Superior temporal gyrus (tissue), 1 donor: ENCODE measurements at regions not wholly inside any gene's neighbourhood (a gene's known extent, or its start where the extent isn't known, plus 50 kb on each side); places are given as distances from the start of the nearest gene placed in this dataset.

Experiments
- DNase-seq: peaks from one replicate; pipeline ENCODE4 v3.0.0-alpha.2; 2016; ENCODE audit errors: extremely low spot score

DNA sequence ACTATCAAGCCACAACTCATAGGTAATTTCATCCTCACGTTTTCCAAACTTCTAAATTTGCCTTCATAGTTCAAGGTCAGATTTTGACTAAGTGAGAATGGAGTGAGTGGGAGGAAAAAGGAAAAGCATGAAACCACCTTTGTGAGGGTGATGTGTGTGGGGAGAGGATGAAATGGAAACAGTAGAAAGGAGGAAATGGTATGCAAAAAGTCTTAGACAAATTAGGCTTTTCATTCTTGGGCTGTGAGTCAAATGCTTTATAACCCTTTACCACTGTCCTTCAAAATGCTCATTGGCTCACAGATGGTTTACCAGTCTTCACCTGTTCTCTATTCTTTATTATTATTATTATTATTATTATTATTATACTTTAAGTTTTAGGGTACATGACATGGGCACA is 127.2 kb downstream of the RAP2A start:
- no peak for DNase-seq

DNA sequence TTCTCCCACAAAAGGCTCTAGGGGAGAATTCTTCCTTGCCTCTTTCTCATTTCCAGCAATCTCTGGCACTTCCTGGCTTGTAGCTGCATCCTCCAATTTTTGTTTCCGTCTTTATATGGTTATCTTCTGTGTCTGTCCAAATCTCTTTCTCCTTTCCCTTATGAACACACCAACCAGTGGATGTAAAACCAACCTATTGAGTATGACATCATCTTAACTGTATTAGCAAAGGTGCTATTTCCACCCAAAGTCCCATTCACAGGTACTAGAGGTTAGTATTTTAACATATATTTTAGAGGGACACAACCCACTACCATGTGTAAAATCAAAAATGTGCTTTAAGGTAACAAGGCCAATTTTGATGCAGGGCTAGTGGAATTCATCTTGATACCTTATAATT is 129.0 kb downstream of the RAP2A start:
- no peak for DNase-seq

DNA sequence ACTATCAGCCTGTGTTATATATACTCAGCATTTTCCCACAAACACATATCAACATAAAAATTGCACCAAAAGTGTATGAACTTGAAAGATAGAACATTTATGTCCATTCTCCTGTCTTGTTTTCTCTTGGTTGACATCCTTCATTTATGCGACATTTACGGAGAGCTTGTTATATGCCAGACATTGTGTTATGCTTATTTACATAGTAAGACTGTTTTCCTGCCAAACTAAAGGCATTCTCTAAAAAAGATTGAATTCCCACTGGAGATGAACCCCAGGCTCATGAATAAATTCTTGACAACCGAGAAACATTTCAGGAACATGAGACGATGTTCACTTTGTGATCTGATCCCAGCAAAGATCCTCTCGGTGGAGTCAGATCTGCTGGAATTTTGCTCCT is 131.0 kb downstream of the RAP2A start:
- DNase-seq, result no peak

DNA sequence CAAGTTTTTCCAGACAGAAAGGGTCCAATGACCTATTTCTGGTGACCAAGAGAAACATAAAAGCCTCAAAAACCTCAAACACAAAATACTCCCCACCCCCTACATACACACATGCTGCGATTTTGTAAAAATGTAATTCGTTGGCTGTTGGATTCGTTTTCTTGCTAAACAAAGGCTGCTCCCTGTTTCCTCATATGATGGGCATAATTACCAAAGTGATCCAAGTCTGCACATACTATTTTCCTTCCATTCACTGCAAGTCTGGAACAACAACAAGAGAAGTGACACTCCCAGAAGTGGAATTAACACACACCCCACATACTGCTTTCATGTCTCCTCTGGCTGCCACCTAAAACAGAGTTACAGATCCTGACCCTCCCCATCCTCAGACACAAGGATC is 131.9 kb downstream of the RAP2A start:
- no peak for DNase-seq

DNA sequence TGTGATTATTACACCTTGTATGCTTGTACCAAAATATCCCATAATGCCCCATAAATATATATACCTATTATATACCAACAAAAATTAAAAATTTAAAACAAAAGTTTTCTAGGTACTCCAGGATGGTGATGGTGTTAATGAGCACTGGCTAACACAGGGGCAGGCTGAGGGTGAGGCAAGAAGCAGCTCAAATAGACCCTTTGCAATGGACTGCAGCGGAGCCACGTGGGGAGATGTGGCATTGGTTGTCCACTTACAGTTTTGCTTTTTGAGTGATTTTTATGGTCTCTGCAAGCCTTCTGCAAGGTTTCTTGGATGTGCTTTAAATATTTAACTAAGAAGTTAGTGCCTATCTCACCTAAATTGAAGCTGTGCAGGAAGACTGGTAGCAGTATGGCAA is 132.9 kb downstream of the RAP2A start:
- DNase-seq, result no peak

DNA sequence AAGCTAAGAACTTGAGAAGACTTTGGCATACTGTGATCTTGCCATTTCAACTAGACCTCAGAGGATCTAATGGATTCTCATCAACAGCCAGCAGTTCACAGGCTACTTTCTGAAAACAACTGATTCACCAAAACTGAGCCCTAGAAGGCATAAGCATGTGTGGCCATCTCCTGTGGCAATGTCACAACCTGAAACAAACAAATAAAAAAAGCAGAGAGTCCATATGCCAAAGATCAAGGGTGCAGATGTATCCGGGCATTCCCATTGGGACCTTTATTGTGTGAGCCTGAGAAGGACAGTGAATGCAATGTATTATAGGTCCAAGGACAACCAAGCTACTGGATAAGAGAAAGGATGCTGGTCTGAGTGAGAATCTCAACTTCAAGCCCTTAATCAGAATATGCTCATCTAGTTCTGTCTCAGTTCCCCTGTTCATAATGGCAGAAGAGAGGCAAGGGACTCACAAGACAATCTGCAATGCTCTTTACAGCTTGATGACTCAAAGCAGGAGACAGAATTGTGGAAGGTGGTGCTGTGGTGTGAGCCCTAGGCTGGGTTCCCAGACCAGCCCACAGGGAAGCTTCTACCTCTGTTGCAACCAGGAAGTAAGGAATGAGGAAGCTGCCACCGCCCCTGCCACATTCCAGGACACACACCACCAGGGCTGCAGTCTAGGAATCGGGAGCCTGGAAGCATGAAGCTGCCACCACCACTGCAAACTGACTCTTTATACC is 133.7 kb downstream of the RAP2A start:
- DNase-seq, result no peak

DNA sequence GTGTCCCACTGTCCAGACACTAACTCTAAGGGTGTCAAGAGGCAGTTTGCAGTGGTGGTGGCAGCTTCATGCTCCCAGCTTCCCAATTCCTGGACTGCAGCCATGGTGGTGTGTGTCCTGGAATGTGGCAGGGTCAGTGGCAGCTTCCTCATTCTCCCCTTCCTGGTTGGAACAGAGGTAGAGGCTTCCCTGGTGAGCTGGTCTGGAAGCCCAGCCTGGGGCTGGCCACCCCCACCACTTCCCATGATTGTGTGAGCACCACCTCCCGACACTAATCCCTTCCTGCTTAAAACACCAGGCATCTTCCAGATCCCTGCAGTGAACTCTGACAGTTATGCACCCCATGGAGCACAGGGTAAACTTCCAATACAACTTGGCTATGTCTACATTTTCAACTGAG is 134.9 kb downstream of the RAP2A start:
- no peak for DNase-seq

DNA sequence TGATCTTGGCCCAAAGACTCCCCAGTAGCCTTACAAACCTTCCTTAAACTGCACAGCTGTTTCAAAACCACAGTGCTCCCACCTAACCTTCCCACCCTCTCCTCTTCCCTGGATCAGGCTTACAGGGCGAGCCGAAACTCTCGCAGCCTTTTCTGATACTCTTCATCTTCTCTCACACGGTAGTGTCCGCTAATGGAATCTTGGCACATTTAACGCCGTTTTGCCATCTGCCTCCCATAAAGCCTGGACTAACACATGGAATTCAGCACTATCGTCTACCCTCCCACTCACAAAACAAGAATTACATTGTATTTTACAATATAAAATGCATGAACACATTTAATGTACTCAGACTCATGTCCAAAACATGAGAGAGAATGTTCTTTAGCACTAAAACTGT is 135.9 kb downstream of the RAP2A start:
- DNase-seq, result no peak

DNA sequence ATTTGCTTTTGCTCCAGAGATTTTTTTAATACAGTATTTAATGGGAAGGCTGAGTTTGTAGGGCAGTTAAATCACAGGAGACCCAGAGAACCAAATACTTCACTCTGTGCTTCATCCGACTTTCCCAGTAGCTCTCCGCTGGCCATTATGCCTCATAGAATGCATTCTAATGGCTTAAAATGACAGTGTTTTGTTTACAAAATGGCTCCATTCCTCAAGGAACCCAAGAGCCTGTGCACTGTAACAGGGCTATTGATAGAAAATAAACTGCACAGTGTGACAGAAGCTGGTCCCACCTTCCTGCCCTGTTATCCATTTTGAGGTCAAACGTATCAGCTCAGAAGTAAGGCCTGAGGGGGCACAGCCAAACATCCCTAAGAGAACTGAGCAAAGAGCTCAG is 136.5 kb downstream of the RAP2A start:
- DNase-seq, result no peak

DNA sequence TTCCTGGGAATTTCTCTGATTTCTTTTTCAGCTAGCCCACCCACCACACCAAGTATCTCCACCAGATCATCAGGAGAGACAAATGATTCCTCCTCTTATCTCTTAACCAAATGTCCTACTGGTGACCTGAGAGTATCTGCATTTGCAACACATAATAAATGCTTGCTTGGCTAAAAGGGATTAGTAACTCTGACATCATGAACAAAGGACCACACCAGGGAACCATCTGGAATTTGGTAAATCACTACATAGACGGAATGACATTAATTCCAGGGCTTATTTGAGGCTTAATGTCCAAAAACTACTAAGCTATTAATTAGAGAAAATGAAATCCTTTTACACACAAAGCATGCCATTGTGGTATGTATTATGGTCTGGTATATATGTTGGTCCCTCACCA is 139.0 kb downstream of the RAP2A start:
- DNase-seq, result no peak

DNA sequence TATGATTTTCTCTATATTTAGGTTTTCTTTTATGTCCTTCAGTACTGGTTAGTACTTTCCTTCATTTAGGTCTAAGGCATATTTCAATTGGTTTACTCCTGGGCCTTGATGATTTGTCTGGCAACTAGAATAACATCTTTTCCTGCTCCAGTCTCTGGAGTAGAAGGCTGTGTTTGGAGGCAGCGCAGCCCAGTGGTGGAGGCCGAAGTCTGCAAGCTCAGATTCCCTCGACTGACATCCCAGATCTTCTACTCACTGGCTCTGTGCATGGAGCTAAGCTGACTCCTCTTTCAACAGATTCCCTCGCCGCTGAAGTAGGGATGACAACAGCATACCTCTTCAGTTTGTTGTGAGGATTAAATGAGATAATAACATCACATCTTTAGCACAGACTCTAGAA is 141.0 kb downstream of the RAP2A start:
- no peak for DNase-seq

DNA sequence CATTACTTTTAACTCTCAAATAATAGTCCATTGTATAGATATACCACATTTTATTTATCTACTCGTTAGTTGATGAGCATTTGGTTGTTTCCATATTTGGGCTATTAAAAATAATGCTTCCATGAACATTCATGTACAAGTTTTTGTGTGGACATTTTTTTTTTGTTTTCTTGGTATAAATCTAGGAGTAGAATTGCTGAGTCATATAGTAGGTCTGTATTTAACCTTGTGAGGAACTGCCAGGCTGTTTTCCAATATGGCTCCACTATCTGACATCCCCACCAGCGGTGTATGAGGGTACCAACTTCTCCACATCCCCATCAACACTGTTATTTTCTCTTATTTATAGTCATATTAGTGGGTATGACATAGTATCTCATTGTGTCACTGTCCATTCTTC is 143.1 kb downstream of the RAP2A start:
- no peak for DNase-seq

DNA sequence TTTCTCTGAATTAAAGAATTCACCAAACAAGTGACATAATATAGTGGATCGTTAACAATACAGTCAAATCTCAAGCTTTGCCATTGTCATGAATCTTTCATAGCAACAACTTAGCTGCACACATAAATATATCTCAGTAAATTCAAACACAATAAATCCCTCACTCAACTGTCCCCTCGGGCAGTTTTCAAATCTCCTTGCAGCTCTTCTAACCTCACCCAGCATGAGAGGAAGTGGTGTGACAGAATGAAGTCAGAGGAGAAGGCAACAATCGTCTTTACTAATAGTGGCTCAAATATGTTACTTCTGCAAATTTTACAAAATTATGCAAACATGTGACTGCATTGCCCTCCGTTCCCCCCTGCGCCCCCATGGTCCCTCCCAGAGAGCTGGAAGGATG is 148.2 kb downstream of the RAP2A start:
- DNase-seq, result no peak

DNA sequence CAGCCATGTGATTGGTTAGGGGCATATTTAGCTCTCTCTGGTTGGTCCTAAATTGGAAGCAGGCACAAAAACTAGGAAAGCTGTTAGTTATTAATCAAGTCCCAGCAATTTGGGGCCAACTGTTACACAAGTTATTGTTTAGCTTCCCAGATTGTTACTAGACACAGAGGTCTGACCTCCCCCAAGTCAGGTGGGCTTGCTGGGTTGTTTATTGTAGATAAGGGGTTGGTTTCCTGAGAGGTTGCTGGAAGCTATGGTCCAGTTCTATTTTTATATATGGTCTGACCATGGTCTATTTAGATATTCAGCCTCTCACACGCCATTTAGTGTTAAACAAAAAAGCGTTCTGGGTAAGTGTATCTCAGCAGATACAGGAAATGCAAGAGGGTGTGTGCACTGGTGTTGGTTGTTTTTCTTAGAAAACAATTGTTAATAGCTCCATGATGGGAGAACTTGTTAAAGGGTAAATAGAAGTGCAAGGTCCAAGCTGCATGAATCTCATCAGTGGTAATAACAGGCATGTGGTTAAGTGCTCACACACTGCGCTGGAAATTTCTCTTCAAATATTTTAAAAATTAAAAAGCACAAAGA is 150.0 kb downstream of the RAP2A start:
- no peak for DNase-seq

DNA sequence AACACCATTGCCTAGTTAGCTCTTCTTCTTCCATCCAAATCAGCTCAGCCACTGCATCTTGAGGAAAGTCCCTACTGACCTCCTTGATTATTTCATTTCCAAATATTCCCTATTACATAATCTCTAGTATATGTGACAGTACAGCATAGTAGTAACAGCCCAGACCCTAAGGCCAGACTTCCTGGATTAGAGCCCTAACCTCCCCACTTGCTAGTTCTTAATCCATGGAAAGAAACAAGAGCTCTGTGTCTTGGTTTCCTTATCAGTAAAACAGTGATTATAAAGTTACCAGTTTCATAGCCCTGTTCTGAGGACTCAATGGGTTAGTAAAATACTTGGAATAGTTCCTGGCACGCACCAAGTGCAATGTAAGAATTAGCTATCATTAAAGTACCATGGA is 153.0 kb downstream of the RAP2A start:
- no peak for DNase-seq

DNA sequence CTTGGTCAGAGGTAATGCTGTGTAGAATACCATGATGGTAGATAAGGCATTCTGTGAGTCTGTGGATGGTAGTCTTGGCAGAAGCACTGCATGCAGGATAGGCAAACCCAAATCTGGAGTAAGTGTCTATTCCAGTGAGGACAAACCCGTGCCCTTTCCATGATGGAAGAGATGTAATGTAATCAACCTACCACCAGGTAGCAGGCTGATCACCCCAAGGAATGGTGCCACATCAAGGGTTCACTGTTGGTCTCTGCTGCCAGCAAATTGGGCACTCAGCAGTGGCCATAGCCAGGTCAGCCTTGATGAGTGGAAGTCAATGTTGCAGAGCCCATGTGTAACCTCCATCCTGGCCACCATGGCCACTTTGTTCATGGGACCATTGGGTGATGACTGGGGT is 155.0 kb downstream of the RAP2A start:
- DNase-seq, result no peak

DNA sequence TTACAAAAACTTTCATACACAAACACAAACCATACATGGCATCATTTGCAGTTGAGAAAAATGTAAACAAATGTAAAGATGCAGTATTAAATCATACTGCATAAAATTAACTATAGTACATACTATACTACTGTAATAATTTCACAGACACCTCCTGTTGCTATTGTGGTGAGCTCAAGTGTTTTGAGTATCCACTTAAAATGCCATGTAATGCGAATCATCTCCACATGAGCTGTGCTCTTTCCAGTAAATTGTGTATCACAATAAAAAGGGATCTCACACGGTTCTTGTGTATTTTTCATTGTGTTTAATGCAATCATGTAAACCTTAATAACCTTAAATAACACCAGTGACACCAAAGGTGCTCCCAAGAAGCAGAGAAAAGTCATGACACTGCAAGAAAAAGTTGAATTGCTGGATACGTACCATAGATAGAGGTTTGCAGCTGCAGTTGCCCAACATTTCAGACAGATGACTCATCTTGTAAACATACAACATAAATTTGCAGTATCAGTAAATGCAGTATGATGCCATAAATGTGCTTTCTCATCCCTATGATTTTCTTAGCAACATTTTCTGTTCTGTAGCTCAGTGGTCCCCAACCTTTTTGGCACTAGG is 166.6 kb downstream of the RAP2A start:
- no peak for DNase-seq

DNA sequence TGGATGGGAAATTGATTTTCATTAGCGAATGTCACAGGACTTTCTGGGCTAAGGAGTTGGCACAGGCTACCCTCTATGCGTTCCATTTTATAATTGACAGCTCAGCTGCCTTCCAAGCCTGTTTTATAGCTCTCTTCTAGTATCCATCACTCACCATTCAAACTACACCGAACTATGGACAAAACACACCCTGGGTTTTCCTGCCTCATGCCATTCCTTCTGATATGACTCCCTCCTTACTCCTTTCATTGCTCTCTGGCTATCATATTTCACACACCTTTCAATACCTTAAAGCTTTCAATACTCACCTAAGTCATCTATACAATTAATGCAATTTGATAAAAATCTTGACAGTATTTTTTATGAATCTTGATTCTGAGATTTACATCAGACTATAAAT is 181.3 kb downstream of the RAP2A start:
- DNase-seq, result no peak

DNA sequence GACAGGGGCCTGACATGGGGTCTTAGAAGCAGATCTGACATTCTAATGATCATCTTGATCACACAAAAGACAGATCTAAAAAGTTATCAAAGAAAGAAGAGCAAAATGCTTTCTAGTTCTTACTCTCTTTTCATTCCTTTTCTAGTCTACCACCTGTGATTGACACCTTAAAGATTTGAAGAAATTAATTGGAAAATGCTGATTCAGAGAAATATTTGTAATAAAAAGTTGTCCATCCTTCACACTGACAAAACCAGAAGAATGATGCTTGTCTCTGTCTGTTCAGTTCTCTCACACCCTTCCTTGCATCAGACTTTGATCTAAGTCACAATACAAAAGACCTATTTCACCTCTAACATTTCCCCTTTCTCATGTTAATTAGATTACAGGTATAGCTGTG is 182.4 kb downstream of the RAP2A start:
- no peak for DNase-seq

DNA sequence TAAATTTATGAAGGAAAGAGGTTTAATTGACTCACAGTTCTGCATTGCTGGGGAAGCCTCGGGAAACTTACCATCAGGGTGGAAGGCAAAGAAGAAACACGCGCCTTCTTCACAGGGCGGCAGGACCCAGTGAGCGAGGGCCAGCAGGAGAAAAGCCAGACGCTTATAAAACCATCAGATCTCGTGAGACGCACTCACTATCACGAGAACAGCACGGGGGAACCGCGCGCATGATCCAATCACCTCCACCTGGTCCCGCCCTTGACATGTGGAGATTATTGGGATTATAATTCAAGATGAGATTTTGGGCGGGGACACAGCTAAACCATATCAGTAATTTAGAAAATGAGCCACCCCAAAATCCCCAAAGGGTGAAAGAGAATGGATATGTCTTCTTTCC is 187.1 kb downstream of the RAP2A start:
- DNase-seq, result no peak

DNA sequence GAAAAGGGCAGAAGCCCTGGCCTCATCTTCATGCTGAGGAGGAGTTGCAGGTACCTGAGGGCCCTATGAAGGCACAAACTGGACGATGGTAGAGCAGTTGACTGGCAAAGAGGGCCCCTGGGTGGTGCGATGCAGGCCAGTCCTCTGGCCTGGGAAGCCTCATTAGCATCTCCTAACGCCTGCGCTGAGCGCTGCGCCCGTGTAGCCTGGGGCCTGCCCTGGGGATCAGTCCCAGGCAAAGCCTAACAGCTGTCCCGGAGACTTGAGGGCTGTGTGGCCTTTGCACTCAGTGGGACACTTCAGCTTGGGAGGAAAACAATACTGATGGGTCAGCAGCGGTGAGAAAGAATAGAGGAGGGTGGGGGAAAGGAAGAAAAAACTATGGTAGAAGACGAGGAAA is 187.7 kb downstream of the RAP2A start:
- no peak for DNase-seq

DNA sequence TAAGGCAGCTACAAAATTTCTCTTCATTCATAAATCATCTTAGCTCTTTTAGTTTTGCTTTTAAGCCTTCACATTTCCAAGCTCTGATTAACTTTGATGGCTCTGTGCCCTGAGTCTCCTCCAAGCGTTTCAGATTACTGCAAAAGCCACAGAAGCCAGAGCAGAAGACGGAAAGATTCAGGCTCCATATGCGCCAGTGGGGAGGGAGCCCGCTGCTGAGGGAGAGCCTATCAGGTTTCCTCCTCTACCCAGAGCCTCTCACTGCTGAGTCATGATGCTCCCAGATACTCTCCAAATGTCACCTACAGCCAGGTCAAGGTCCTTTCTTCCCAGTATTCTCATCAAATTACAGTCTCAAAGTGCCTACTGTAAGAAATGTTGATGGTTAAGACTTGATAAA is 193.6 kb downstream of the RAP2A start:
- DNase-seq, result no peak

DNA sequence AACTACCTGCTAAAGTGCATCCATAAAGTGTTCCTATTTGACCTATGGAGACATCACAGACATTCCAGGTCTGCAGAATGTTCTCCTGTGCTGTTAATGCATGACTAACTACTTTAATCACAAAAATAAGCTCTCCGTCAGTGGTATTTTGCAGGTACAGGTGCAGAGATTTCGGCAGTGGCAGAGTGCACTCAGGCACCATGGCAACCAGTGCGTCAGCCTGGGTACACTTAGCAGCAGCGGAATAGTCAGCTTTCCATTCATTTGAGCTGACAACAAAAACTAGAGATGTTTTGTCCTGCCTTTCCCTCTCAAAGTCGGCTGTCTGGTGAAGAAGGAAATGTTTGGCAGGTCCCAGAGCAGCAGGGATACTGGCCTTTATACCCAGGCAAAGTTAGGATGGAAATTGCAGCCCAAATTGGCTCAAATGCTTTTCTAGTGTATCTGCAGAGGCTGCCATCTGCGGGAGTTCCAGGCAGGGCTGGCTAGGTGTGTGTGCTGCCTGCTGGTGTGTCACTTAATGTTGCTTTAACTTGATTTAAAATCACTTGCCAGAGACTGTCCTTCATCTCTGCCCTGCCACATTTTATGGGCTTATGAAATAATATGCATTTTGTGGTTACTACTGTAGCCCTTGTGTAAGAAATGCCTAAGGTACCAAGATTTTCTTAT is 195.8 kb downstream of the RAP2A start:
- no peak for DNase-seq
